K562 (cell line): ENCODE measurements at regions not wholly inside any gene's neighbourhood (a gene's known extent, or its start where the extent isn't known, plus 50 kb on each side); places are given as distances from the start of the nearest gene placed in this dataset.

Experiments used
- ARID1B ChIP-seq: fragments of 450-650 bp; IDR thresholded peaks from 2 replicates; pipeline ENCODE4 v1.6.1; 2016; ENCODE audit warnings: antibody characterized with exemption, mild to moderate bottlenecking, inconsistent platforms
- CAMTA2 ChIP-seq: fragments of 250-450 bp; sonication (Bioruptor Pico); conservative IDR thresholded peaks from 2 replicates; pipeline ENCODE4 v1.5.1; 2022
- CBFA2T2 ChIP-seq: fragments of 450-650 bp; conservative IDR thresholded peaks from 2 replicates; pipeline ENCODE4 v1.6.1; 2017; ENCODE audit warnings: mild to moderate bottlenecking
- CREM ChIP-seq: IDR thresholded peaks from 2 replicates; pipeline ENCODE4 v1.6.1; 2014; ENCODE audit warnings: antibody characterized with exemption, low read depth
- EP300 ChIP-seq: IDR thresholded peaks from 2 replicates; pipeline ENCODE4 v1.6.1; 2012; ENCODE audit warnings: low read length, improper control_type of control experiment
- FOXM1 ChIP-seq, 2 experiments: fragments of 450-650 bp in 1 of 2; sonication (generic) in 1 of 2; formaldehyde crosslinking in 1 of 2; IDR thresholded peaks; 2 replicates each; pipeline versions ENCODE4 v1.6.1 to v1.9.0; 2017 to 2022; ENCODE audit warnings: low read depth in 2 of 2, mild to moderate bottlenecking in 2 of 2, missing genetic modification reagents in 1 of 2, moderate library complexity in 1 of 2
- GABPA ChIP-seq: fragments of 200-800 bp; sonication (Bioruptor generic); conservative IDR thresholded peaks from 2 replicates; pipeline ENCODE4 v1.6.1; 2016; ENCODE audit warnings: low read depth, missing genetic modification characterization, missing compliant biosample characterization
- HDAC1 ChIP-seq, 2 experiments: fragments of 450-650 bp; IDR thresholded peaks; 2 replicates each; pipeline ENCODE4 v1.6.1; 2016 to 2017; ENCODE audit warnings: inconsistent platforms in 1 of 2, mild to moderate bottlenecking in 1 of 2, moderate library complexity in 1 of 2
- KDM1A ChIP-seq, 2 experiments: fragments of 450-650 bp; IDR thresholded peaks; 2 replicates each; pipeline ENCODE4 v1.6.1; 2016; ENCODE audit warnings: mild to moderate bottlenecking in 2 of 2
- MEIS2 ChIP-seq: fragments of 450-650 bp; IDR thresholded peaks from 2 replicates; pipeline ENCODE4 v1.6.1; 2014; ENCODE audit warnings: mild to moderate bottlenecking; ENCODE audit not compliant: partially characterized antibody
- MTA1 ChIP-seq: fragments of 450-650 bp; IDR thresholded peaks from 2 replicates; pipeline ENCODE4 v1.6.1; 2017; ENCODE audit warnings: borderline replicate concordance
- MTA2 ChIP-seq: fragments of 450-650 bp; IDR thresholded peaks from 2 replicates; pipeline ENCODE4 v1.6.1; 2016; ENCODE audit warnings: low read depth
- MYC ChIP-seq, 2 experiments: fragments of 250-450 bp in 1 of 2; sonication (Bioruptor Pico) in 1 of 2; IDR thresholded peaks; 2 replicates each; pipeline versions ENCODE4 v1.5.1 to v1.6.1; 2012 to 2021; ENCODE audit warnings: low read depth in 2 of 2, borderline replicate concordance in 1 of 2, improper control_type of control experiment in 1 of 2, low read length in 1 of 2, mild to moderate bottlenecking in 1 of 2, moderate library complexity in 1 of 2
- NFIC ChIP-seq: fragments of 450-650 bp; IDR thresholded peaks from 2 replicates; pipeline ENCODE4 v1.6.1; 2017; ENCODE audit warnings: mild to moderate bottlenecking, inconsistent platforms
- NRF1 ChIP-seq, 2 experiments: fragments of 450-650 bp; IDR thresholded peaks in 1 of 2; conservative IDR thresholded peaks in 1 of 2; 2 replicates each; pipeline ENCODE4 v1.6.1; 2014; ENCODE audit warnings: mild to moderate bottlenecking in 2 of 2
- RCOR1 ChIP-seq, 2 experiments: IDR thresholded peaks; 2 replicates each; pipeline ENCODE4 v1.6.1; 2012; ENCODE audit warnings: low read depth in 2 of 2, low read length in 2 of 2, borderline replicate concordance in 1 of 2, improper control_type of control experiment in 1 of 2
- SMARCA4 ChIP-seq: fragments of 450-650 bp; IDR thresholded peaks from 2 replicates; pipeline ENCODE4 v1.6.1; 2016
- SMARCE1 ChIP-seq: fragments of 450-650 bp; IDR thresholded peaks from 2 replicates; pipeline ENCODE4 v1.7.1; 2016; ENCODE audit warnings: mild to moderate bottlenecking
- SNIP1 ChIP-seq: fragments of 450-650 bp; IDR thresholded peaks from 2 replicates; pipeline ENCODE4 v1.7.1; 2017; ENCODE audit warnings: low read depth, mild to moderate bottlenecking
- STAT5A ChIP-seq: IDR thresholded peaks from 2 replicates; pipeline ENCODE4 v1.6.1; 2012; ENCODE audit warnings: low read length, inconsistent platforms, borderline replicate concordance
- TCF3 ChIP-seq: sonication (generic); formaldehyde crosslinking; IDR thresholded peaks from 2 replicates; pipeline ENCODE4 v1.4.0; 2020; ENCODE audit warnings: mild to moderate bottlenecking, missing genetic modification reagents
- ZBTB7A ChIP-seq: IDR thresholded peaks from 2 replicates; pipeline ENCODE4 v1.6.1; 2011; ENCODE audit warnings: low read depth, mild to moderate bottlenecking, low read length, moderate library complexity, borderline replicate concordance; ENCODE audit not compliant: control insufficient read depth
- ZNF644 ChIP-seq: fragments of 200-800 bp; sonication (Bioruptor generic); IDR thresholded peaks from 2 replicates; pipeline ENCODE4 v1.6.1; 2016; ENCODE audit warnings: low read depth, missing genetic modification characterization, missing compliant biosample characterization
- TF ChIP-seq, protein P1 (sequence below), 3 experiments: fragments of 200-800 bp in 1 of 3; fragments of 250-450 bp in 1 of 3; fragments of 450-650 bp in 1 of 3; sonication (Bioruptor Pico) in 1 of 3; sonication (Bioruptor generic) in 1 of 3; formaldehyde crosslinking in 1 of 3; IDR thresholded peaks; 2 replicates each; pipeline versions ENCODE4 v1.6.1 to v1.8.0; 2016 to 2022; ENCODE audit warnings: mild to moderate bottlenecking in 2 of 3, missing genetic modification characterization in 2 of 3, missing compliant biosample characterization in 1 of 3, moderate library complexity in 1 of 3

GRCh38 chr5:126686451-126687126 lies 85.8 kb downstream of the PHAX start (continued):
- peak; percentile 71 for TF ChIP-seq SMARCA4
- no peak for TF ChIP-seq STAT5A
- TF ChIP-seq MTA2, result peak; percentile 53; the same call in 1 of the 2 replicates
- peak; percentile 82 to 87 for TF ChIP-seq KDM1A (IDR thresholded peaks at IDR 0.05)
- peak; percentile 86 for TF ChIP-seq ARID1B
- peak in 1 of 2 experiments; percentile 77; a peak in 2 of 4 replicates for TF ChIP-seq HDAC1 (IDR thresholded peaks at IDR 0.05)
- TF ChIP-seq NRF1 (conservative IDR thresholded peaks at IDR 0.05 in 1 of 2, IDR thresholded peaks at IDR 0.05 in 1 of 2), result no peak
- TF ChIP-seq RCOR1 (IDR thresholded peaks at IDR 0.05; ENCODE audit: borderline replicate concordance in 1 of 2, low read depth in 2 of 2, low read length in 2 of 2), result peak in 1 of 2 experiments; percentile 94; a peak in 2 of 4 replicates
- 0 out of 2 replicates have a peak, but pooled peaks have one; percentile 43 for TF ChIP-seq NFIC
- TF ChIP-seq SNIP1, result no peak
- TF ChIP-seq CREM, result peak; percentile 37; the same call in 1 of the 2 replicates
- no peak for TF ChIP-seq MTA1
- no peak for TF ChIP-seq CAMTA2
- no peak for TF ChIP-seq ZNF644
- peak; percentile 53 for TF ChIP-seq FOXM1 (IDR thresholded peaks at IDR 0.05; ENCODE audit: low read depth)
- no peak for TF ChIP-seq FOXM1 (CRISPR knock-in tag; IDR thresholded peaks at IDR 0.05; ENCODE audit: low read depth)
- peak; percentile 67; the same call in 1 of the 2 replicates for TF ChIP-seq EP300
- peak; percentile 59; the same call in 1 of the 2 replicates for TF ChIP-seq SMARCE1
- no peak for TF ChIP-seq ZBTB7A
- TF ChIP-seq MEIS2, result peak; percentile 66
- no peak for TF ChIP-seq MYC (IDR thresholded peaks at IDR 0.05; ENCODE audit: low read depth, low read length)
- TF ChIP-seq MYC (CRISPR knock-in tag; IDR thresholded peaks at IDR 0.05; ENCODE audit: borderline replicate concordance, low read depth), result no peak
- TF ChIP-seq, protein P1, sequence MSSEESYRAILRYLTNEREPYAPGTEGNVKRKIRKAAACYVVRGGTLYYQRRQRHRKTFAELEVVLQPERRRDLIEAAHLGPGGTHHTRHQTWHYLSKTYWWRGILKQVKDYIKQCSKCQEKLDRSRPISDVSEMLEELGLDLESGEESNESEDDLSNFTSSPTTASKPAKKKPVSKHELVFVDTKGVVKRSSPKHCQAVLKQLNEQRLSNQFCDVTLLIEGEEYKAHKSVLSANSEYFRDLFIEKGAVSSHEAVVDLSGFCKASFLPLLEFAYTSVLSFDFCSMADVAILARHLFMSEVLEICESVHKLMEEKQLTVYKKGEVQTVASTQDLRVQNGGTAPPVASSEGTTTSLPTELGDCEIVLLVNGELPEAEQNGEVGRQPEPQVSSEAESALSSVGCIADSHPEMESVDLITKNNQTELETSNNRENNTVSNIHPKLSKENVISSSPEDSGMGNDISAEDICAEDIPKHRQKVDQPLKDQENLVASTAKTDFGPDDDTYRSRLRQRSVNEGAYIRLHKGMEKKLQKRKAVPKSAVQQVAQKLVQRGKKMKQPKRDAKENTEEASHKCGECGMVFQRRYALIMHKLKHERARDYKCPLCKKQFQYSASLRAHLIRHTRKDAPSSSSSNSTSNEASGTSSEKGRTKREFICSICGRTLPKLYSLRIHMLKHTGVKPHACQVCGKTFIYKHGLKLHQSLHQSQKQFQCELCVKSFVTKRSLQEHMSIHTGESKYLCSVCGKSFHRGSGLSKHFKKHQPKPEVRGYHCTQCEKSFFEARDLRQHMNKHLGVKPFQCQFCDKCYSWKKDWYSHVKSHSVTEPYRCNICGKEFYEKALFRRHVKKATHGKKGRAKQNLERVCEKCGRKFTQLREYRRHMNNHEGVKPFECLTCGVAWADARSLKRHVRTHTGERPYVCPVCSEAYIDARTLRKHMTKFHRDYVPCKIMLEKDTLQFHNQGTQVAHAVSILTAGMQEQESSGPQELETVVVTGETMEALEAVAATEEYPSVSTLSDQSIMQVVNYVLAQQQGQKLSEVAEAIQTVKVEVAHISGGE (CRISPR knock-in tag; IDR thresholded peaks at IDR 0.05), result no peak
- peak; percentile 63 for TF ChIP-seq GABPA (tag)
- peak; percentile 84 for TF ChIP-seq TCF3 (CRISPR knock-in tag)
- peak; percentile 76 for TF ChIP-seq CBFA2T2
